Endothelial cell (in vitro differentiated cells): ENCODE measurements at regions not wholly inside any gene's neighbourhood (a gene's known extent, or its start where the extent isn't known, plus 50 kb on each side); places are given as distances from the start of the nearest gene placed in this dataset.

Experiments
- DNase-seq: peaks from one replicate; pipeline ENCODE4 v3.0.0; 2021; ENCODE audit warnings: low spot score
- H3K27ac Mint-ChIP-seq: one replicate; pipeline ENCODE4 v1.8.0; 2021; ENCODE audit warnings: mixed read lengths, inconsistent platforms; ENCODE audit not compliant: unreplicated experiment
- H3K27me3 Mint-ChIP-seq: one replicate; pipeline ENCODE4 v1.8.0; 2021; ENCODE audit warnings: mild to moderate bottlenecking, moderate library complexity, mixed read lengths, inconsistent platforms; ENCODE audit not compliant: unreplicated experiment
- H3K36me3 Mint-ChIP-seq: one replicate; pipeline ENCODE4 v1.8.0; 2021; ENCODE audit warnings: mild to moderate bottlenecking, low read depth, mixed read lengths, inconsistent platforms; ENCODE audit not compliant: unreplicated experiment
- H3K4me1 Mint-ChIP-seq: one replicate; pipeline ENCODE4 v1.8.0; 2021; ENCODE audit warnings: mild to moderate bottlenecking, mixed read lengths, inconsistent platforms; ENCODE audit not compliant: unreplicated experiment
- H3K4me3 Mint-ChIP-seq: one replicate; pipeline ENCODE4 v1.8.0; 2021; ENCODE audit warnings: mild to moderate bottlenecking, mixed read lengths, inconsistent platforms; ENCODE audit not compliant: unreplicated experiment
- H3K9me3 Mint-ChIP-seq: one replicate; pipeline ENCODE4 v1.8.0; 2021; ENCODE audit warnings: mixed read lengths, inconsistent platforms; ENCODE audit not compliant: unreplicated experiment
- CTCF ChIP-seq: fragments of 200-600 bp; sonication (generic); IDR thresholded peaks from one replicate; pipeline ENCODE4 v1.5.0; 2021; ENCODE audit warnings: antibody characterized with exemption; ENCODE audit not compliant: unreplicated experiment

GRCh38 chr3:14590569-14590968 is 50.4 kb upstream of the GRIP2 start:
- no peak for TF ChIP-seq CTCF
- H3K9me3 Mint-ChIP-seq = no peaks in the 10 kb centered on the region
- H3K36me3 Mint-ChIP-seq = no peaks in the 10 kb centered on the region
- H3K4me1 Mint-ChIP-seq = no peaks in the 10 kb centered on the region
- DNase-seq = no peak
- no peak overlapping the region for H3K4me3 Mint-ChIP-seq
- no peak overlapping the region for H3K27ac Mint-ChIP-seq
- peaks cover 2% of the 10 kb centered on the region for H3K27me3 Mint-ChIP-seq

- Mint-ChIP-seq H3K4me3 (no peak overlapping the region), H3K27ac (no peak overlapping the region), H3K36me3 (no peaks in the 10 kb centered on the region), H3K27me3 (peaks cover 4% of the 10 kb centered on the region), H3K4me1 (no peaks in the 10 kb centered on the region), H3K9me3 (no peaks in the 10 kb centered on the region)
- no peak for TF ChIP-seq CTCF
- no peak for DNase-seq
Measured at GRCh38 chr3:14592390-14592789, 52.2 kb upstream of the GRIP2 start.

- H3K27me3 Mint-ChIP-seq = peaks cover 4% of the 10 kb centered on the region
- H3K36me3 Mint-ChIP-seq = no peaks in the 10 kb centered on the region
- no peaks in the 10 kb centered on the region for H3K4me1 Mint-ChIP-seq
- H3K27ac Mint-ChIP-seq = no peak overlapping the region
- H3K4me3 Mint-ChIP-seq = no peak overlapping the region
- no peak for TF ChIP-seq CTCF
- no peaks in the 10 kb centered on the region for H3K9me3 Mint-ChIP-seq
- no peak for DNase-seq
Measured at GRCh38 chr3:14592836-14593235, 52.7 kb upstream of the GRIP2 start.

- no peak for TF ChIP-seq CTCF
- no peak overlapping the region for H3K4me3 Mint-ChIP-seq
- no peaks in the 10 kb centered on the region for H3K9me3 Mint-ChIP-seq
- H3K36me3 Mint-ChIP-seq = no peaks in the 10 kb centered on the region
- no peak overlapping the region for H3K27ac Mint-ChIP-seq
- H3K4me1 Mint-ChIP-seq = peaks cover 4% of the 10 kb centered on the region
- H3K27me3 Mint-ChIP-seq = peaks cover 4% of the 10 kb centered on the region
- DNase-seq = no peak
Measured at GRCh38 chr3:14594234-14594633, 54.1 kb upstream of the GRIP2 start.

- Mint-ChIP-seq H3K27me3 (peaks cover 4% of the 10 kb centered on the region), H3K4me1 (peaks cover 4% of the 10 kb centered on the region), H3K4me3 (no peak overlapping the region), H3K36me3 (no peaks in the 10 kb centered on the region), H3K27ac (no peak overlapping the region), H3K9me3 (no peaks in the 10 kb centered on the region)
- DNase-seq = no peak
- TF ChIP-seq CTCF = no peak
Measured at GRCh38 chr3:14595561-14595960, 55.4 kb upstream of the GRIP2 start.
